HuH-7 (cell line): ENCODE measurements at regions not wholly inside any gene's neighbourhood (a gene's known extent, or its start where the extent isn't known, plus 50 kb on each side); places are given as distances from the start of the nearest gene placed in this dataset.

Source experiments
- DNase-seq: peaks from one replicate; pipeline ENCODE4 v3.0.0; 2011; ENCODE audit warnings: low spot score

- DNase-seq: no peak
These were observed 68.1 kb upstream of the CES5A start for GRCh38 chr16:55943267-55943666.

- no peak for DNase-seq
These were observed 67.6 kb upstream of the CES5A start for GRCh38 chr16:55942821-55943220.

GRCh38 chr16:55941552-55941951, 66.4 kb upstream of the CES5A start:
- DNase-seq: no peak

GRCh38 chr16:55938126-55938525, 63.0 kb upstream of the CES5A start:
- no peak for DNase-seq

- DNase-seq: no peak
These were observed 57.9 kb upstream of the CES5A start for GRCh38 chr16:55933038-55933437.

GRCh38 chr16:55930036-55930435, 54.9 kb upstream of the CES5A start:
- DNase-seq: no peak

- no peak for DNase-seq
These were observed 54.0 kb upstream of the CES5A start for GRCh38 chr16:55929181-55929580.

GRCh38 chr16:55925242-55925641, 50.1 kb upstream of the CES5A start:
- no peak for DNase-seq
